ENCODE measurements at regions not wholly inside any gene's neighbourhood (a gene's known extent, or its start where the extent isn't known, plus 50 kb on each side); places are given as distances from the start of the nearest gene placed in this dataset.

DNA sequence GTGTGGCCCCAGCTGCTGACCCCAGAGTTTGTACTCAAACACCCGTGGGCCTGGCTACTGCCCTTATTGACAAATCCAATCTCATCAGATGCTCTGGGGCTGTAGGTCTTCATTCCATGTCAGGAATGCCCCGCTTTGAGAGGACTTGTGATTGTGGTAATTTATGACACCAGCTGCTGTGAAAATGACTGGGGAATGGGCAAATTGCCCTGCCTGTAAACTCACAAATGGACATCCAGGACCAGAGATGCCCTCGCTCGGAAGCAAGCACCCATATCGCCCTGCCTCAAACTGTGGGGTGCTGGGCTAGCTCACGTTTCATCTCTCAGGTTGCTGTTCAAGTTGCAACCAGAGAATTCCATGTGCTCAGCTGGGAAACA is 225.9 kb upstream of the MAP3K1 start:
- no peaks in the 10 kb centered on the region for H3K36me3 ChIP-seq (ENCODE audit: insufficient read depth, low read length)
- H4K20me1 ChIP-seq (ENCODE audit: insufficient read depth, low read length) = no peaks in the 10 kb centered on the region
- H3K79me2 ChIP-seq (ENCODE audit: insufficient read depth, low read length) = no peaks in the 10 kb centered on the region
- H3K4me3 ChIP-seq (ENCODE audit: insufficient read depth, low read length) = no peak overlapping the region
- TF ChIP-seq, protein P1, sequence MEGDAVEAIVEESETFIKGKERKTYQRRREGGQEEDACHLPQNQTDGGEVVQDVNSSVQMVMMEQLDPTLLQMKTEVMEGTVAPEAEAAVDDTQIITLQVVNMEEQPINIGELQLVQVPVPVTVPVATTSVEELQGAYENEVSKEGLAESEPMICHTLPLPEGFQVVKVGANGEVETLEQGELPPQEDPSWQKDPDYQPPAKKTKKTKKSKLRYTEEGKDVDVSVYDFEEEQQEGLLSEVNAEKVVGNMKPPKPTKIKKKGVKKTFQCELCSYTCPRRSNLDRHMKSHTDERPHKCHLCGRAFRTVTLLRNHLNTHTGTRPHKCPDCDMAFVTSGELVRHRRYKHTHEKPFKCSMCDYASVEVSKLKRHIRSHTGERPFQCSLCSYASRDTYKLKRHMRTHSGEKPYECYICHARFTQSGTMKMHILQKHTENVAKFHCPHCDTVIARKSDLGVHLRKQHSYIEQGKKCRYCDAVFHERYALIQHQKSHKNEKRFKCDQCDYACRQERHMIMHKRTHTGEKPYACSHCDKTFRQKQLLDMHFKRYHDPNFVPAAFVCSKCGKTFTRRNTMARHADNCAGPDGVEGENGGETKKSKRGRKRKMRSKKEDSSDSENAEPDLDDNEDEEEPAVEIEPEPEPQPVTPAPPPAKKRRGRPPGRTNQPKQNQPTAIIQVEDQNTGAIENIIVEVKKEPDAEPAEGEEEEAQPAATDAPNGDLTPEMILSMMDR (IDR thresholded peaks at IDR 0.05; ENCODE audit: extremely low read depth, low read depth, low read length) = no peak
- no peaks in the 10 kb centered on the region for H3K9me3 ChIP-seq (ENCODE audit: low read depth, low read length)
- no peak overlapping the region for H3K27ac ChIP-seq (ENCODE audit: low read depth, low read length)
- no peak overlapping the region for H2AFZ ChIP-seq (ENCODE audit: low read length)
- DNase-seq (ENCODE audit: insufficient read length, low spot score, missing footprints) = no peak
- H3K4me2 ChIP-seq (ENCODE audit: insufficient read depth, low read length) = no peak overlapping the region
- peaks cover 5% of the 10 kb centered on the region for H3K27me3 ChIP-seq (ENCODE audit: insufficient read depth, low read length)
- H3K4me1 ChIP-seq (ENCODE audit: insufficient read depth, low read length) = no peaks in the 10 kb centered on the region

- H3K9me3 ChIP-seq (ENCODE audit: low read depth, low read length) = no peaks in the 10 kb centered on the region
- no peaks in the 10 kb centered on the region for H3K4me1 ChIP-seq (ENCODE audit: insufficient read depth, low read length)
- no peak overlapping the region for H3K4me3 ChIP-seq (ENCODE audit: insufficient read depth, low read length)
- H3K36me3 ChIP-seq (ENCODE audit: insufficient read depth, low read length) = no peaks in the 10 kb centered on the region
- no peak overlapping the region for H3K27ac ChIP-seq (ENCODE audit: low read depth, low read length)
- no peaks in the 10 kb centered on the region for H4K20me1 ChIP-seq (ENCODE audit: insufficient read depth, low read length)
- H3K4me2 ChIP-seq (ENCODE audit: insufficient read depth, low read length) = no peak overlapping the region
- H3K27me3 ChIP-seq (ENCODE audit: insufficient read depth, low read length) = peaks cover 5% of the 10 kb centered on the region
- TF ChIP-seq, protein P1 (IDR thresholded peaks at IDR 0.05; ENCODE audit: extremely low read depth, low read depth, low read length) = no peak
- no peak overlapping the region for H2AFZ ChIP-seq (ENCODE audit: low read length)
- H3K79me2 ChIP-seq (ENCODE audit: insufficient read depth, low read length) = no peaks in the 10 kb centered on the region
- no peak for DNase-seq (ENCODE audit: insufficient read length, low spot score, missing footprints)
These were observed 226.5 kb upstream of the MAP3K1 start for GRCh38 chr5:56588636-56589480.

GRCh38 chr5:56588131-56588487 is 227.2 kb upstream of the MAP3K1 start:
- Histone ChIP-seq H3K27me3 (ENCODE audit: insufficient read depth, low read length) (peaks cover 5% of the 10 kb centered on the region), H3K9me3 (ENCODE audit: low read depth, low read length) (no peaks in the 10 kb centered on the region), H3K4me1 (ENCODE audit: insufficient read depth, low read length) (no peaks in the 10 kb centered on the region)

More at GRCh38 chr5:56588131-56588487, 227.2 kb upstream of the MAP3K1 start:
- Histone ChIP-seq H3K4me2 (ENCODE audit: insufficient read depth, low read length) (no peak overlapping the region), H3K4me3 (ENCODE audit: insufficient read depth, low read length) (no peak overlapping the region), H3K36me3 (ENCODE audit: insufficient read depth, low read length) (no peaks in the 10 kb centered on the region), H2AFZ (ENCODE audit: low read length) (no peak overlapping the region), H3K79me2 (ENCODE audit: insufficient read depth, low read length) (no peaks in the 10 kb centered on the region), H3K27ac (ENCODE audit: low read depth, low read length) (no peak overlapping the region), H4K20me1 (ENCODE audit: insufficient read depth, low read length) (no peaks in the 10 kb centered on the region)
- TF ChIP-seq, protein P1 (IDR thresholded peaks at IDR 0.05; ENCODE audit: extremely low read depth, low read depth, low read length) = no peak
- DNase-seq (ENCODE audit: insufficient read length, low spot score, missing footprints) = no peak

Data from osteoblast (primary cell).